PC-9 (cell line): ENCODE measurements at regions not wholly inside any gene's neighbourhood (a gene's known extent, or its start where the extent isn't known, plus 50 kb on each side); places are given as distances from the start of the nearest gene placed in this dataset.

Experiments
- BruUV-seq: library from RNA; stranded (reverse); fragments of 400-500 nt; replicated peaks from 2 replicates; lab custom pipeline; 2021; lab: Mats Ljungman, UMichigan
- CTCF ChIA-PET: fragments of 300-600 bp; sonication (Branson Sonifier 250); formaldehyde crosslinking; loops from one replicate; lab custom pipeline; 2022; ENCODE audit warnings: antibody characterized with exemption; lab: Charles Lee
- POLR2A ChIA-PET: fragments of 300-600 bp; sonication (Branson Sonifier 250); formaldehyde crosslinking; loops from one replicate; lab custom pipeline; 2022; ENCODE audit warnings: antibody characterized with exemption; ENCODE audit not compliant: unreplicated experiment; lab: Charles Lee
- DNase-seq, 2 experiments: peaks; one replicate each; pipeline versions ENCODE4 v3.0.0 to v3.0.0-alpha.2; 2015 to 2022; ENCODE audit warnings: mixed read lengths in 1 of 2
- H2AFZ ChIP-seq: fragments of 200-600 bp; sonication (generic); 2 replicates; pipeline ENCODE4 v1.8.1; 2017; ENCODE audit warnings: antibody characterized with exemption
- H3F3A ChIP-seq: fragments of 200-600 bp; sonication (generic); 2 replicates; pipeline ENCODE4 v1.8.1; 2017; ENCODE audit warnings: antibody characterized with exemption, mild to moderate bottlenecking, low read depth; ENCODE audit not compliant: insufficient read depth
- H3K27ac ChIP-seq: fragments of 200-600 bp; sonication (generic); 2 replicates; pipeline ENCODE4 v1.6.1; 2016; ENCODE audit warnings: mixed run types
- H3K27me3 ChIP-seq: fragments of 200-600 bp; sonication (generic); 2 replicates; pipeline ENCODE4 v1.6.1; 2016; ENCODE audit warnings: low read depth, mixed run types; ENCODE audit not compliant: insufficient read depth
- H3K36me3 ChIP-seq: fragments of 200-600 bp; sonication (generic); 2 replicates; pipeline ENCODE4 v1.6.1; 2016; ENCODE audit warnings: low read depth, mixed run types
- H3K4me1 ChIP-seq: fragments of 200-600 bp; sonication (generic); replicated peaks from 2 replicates; pipeline ENCODE4 v1.6.1; 2016; ENCODE audit warnings: mixed run types; ENCODE audit not compliant: insufficient read depth
- H3K4me2 ChIP-seq: fragments of 200-600 bp; sonication (generic); 2 replicates; pipeline ENCODE4 v1.6.1; 2017; ENCODE audit warnings: mixed run types
- H3K4me3 ChIP-seq: fragments of 200-600 bp; sonication (generic); 2 replicates; pipeline ENCODE4 v1.6.1; 2016; ENCODE audit warnings: mixed run types
- H3K79me2 ChIP-seq: fragments of 200-600 bp; sonication (generic); 2 replicates; pipeline ENCODE4 v1.6.1; 2017; ENCODE audit warnings: low read depth, mixed run types
- H3K9me2 ChIP-seq: fragments of 200-600 bp; sonication (generic); 2 replicates; pipeline ENCODE4 v1.8.1; 2017; ENCODE audit warnings: mild to moderate bottlenecking; ENCODE audit not compliant: insufficient read depth
- H3K9me3 ChIP-seq: fragments of 200-600 bp; sonication (generic); 2 replicates; pipeline ENCODE4 v1.8.1; 2016; ENCODE audit warnings: low read depth; ENCODE audit not compliant: insufficient read depth
- H4K20me1 ChIP-seq: fragments of 200-600 bp; sonication (generic); 2 replicates; pipeline ENCODE4 v1.8.1; 2017; ENCODE audit not compliant: insufficient read depth
- EZH2 ChIP-seq: fragments of 200-600 bp; sonication (generic); IDR thresholded peaks from 2 replicates; pipeline ENCODE4 v1.8.0; 2017; ENCODE audit warnings: antibody characterized with exemption, low read depth
- intact Hi-C: fragments of 100-400 bp; cut with micrococcal nuclease; formaldehyde crosslinking; loops from one replicate; pipeline ENCODE4 v1.10.0; 2022; ENCODE audit not compliant: unreplicated experiment
- TF ChIP-seq, protein P1 (sequence below): fragments of 200-600 bp; sonication (generic); conservative IDR thresholded peaks from 2 replicates; pipeline ENCODE4 v1.6.1; 2017; ENCODE audit warnings: mixed run types, antibody characterized with exemption, mild to moderate bottlenecking, moderate library complexity

DNA sequence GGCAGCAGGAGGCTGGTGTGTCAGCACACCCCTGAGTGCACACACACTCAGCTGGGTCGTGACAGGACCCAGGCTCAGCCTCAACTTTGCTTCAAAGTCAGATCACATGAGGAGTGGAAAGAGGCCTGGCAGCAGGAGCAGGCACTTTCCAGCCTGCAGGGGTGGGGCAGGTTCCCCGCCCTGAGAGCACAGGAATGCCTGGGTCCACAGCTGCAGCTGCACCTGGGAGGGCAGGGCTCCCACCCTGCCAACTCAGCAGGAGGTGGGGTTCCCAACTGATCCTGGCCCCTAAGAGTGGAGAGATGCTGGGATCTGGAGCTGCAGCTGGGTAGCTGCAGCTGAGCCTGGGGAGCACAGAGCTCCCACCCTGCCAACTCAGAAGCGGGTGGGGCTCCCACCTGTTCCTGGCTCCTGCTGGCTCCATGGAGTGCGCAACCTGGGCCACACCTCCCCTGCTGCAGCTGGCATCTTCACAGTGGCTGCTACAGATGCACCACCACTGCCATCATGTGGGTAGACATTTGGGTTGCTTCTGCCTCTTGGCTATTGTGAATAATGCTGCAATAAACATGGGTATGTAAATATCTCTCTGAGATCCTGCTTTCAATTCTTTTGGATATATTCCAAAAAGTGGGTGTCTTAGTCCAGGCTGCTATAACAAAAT lies 415.4 kb downstream of the TTLL7 start:
- BruUV-seq, result no TSS peak
- Histone ChIP-seq H3K79me2 (no peaks in the 10 kb centered on the region), H3K4me3 (no peak overlapping the region), H3F3A (no peaks in the 10 kb centered on the region), H3K27me3 (no peaks in the 10 kb centered on the region), H3K4me2 (no peak overlapping the region), H3K27ac (no peak overlapping the region), H3K9me2 (no peaks in the 10 kb centered on the region), H3K4me1 (no peaks in the 10 kb centered on the region), H3K9me3 (no peaks in the 10 kb centered on the region), H4K20me1 (no peaks in the 10 kb centered on the region), H2AFZ (no peak overlapping the region), H3K36me3 (no peaks in the 10 kb centered on the region)
- TF ChIP-seq, protein P1, sequence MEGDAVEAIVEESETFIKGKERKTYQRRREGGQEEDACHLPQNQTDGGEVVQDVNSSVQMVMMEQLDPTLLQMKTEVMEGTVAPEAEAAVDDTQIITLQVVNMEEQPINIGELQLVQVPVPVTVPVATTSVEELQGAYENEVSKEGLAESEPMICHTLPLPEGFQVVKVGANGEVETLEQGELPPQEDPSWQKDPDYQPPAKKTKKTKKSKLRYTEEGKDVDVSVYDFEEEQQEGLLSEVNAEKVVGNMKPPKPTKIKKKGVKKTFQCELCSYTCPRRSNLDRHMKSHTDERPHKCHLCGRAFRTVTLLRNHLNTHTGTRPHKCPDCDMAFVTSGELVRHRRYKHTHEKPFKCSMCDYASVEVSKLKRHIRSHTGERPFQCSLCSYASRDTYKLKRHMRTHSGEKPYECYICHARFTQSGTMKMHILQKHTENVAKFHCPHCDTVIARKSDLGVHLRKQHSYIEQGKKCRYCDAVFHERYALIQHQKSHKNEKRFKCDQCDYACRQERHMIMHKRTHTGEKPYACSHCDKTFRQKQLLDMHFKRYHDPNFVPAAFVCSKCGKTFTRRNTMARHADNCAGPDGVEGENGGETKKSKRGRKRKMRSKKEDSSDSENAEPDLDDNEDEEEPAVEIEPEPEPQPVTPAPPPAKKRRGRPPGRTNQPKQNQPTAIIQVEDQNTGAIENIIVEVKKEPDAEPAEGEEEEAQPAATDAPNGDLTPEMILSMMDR, result peak; percentile 48
- TF ChIP-seq EZH2, result no peak
- ChIA-PET POLR2A (no interaction called here), CTCF (no interaction called here)
- intact Hi-C loops, result no loop called here
- DNase-seq, result peak in 1 of 2 experiments; percentile 23

DNA sequence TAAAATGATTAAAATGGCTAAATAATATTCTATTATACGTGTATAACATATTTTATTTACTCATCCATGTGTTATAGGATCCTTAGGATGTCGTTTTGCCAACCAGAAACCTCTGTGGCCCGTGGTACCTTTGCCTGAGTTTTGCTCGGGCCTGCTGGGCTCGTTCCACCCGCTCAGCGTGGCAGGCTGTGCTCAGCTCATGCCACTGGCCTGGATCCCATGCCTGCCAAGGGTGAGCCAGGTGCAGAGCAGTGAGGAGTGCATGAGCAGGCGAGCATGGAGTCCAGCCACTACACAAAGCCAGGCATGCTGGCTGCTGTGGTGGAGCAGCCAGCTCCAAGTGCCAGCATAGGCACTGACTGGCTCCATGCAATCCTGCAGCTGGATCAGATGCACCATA lies 417.2 kb downstream of the TTLL7 start:
- CTCF ChIA-PET, result no interaction called here
- Histone ChIP-seq H3K9me2 (no peaks in the 10 kb centered on the region), H3F3A (no peaks in the 10 kb centered on the region), H4K20me1 (no peaks in the 10 kb centered on the region), H3K4me1 (no peaks in the 10 kb centered on the region), H3K4me3 (no peak overlapping the region), H3K27me3 (no peaks in the 10 kb centered on the region), H3K4me2 (no peak overlapping the region), H3K9me3 (no peaks in the 10 kb centered on the region), H2AFZ (no peak overlapping the region), H3K36me3 (no peaks in the 10 kb centered on the region), H3K27ac (no peak overlapping the region), H3K79me2 (no peaks in the 10 kb centered on the region)
- POLR2A ChIA-PET, result no interaction called here
- no peak for TF ChIP-seq EZH2
- TF ChIP-seq, protein P1, result no peak
- no TSS peak for BruUV-seq
- intact Hi-C loops, result no loop called here
- DNase-seq, result no peak

DNA sequence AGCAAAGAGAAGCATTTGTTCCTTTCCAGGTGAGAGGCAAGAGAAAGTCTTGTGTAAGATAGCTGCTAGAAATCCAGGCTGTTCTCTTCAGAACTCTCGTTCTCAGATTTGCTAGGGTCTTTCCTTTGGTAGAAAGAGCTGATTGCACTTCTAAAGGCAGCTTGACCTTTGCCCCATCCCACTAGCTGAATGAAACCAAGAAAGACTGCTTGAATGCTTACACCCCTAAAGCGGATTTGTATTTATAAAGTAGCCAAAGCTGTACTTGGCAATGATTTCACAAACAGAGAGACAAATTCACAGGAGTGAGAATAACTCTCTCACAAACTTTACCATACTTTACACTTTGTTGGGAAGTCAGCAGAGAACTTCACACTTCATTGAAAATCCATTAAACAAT lies 424.1 kb downstream of the TTLL7 start:
- Histone ChIP-seq H3K4me1 (no peaks in the 10 kb centered on the region), H3K9me2 (no peaks in the 10 kb centered on the region), H4K20me1 (no peaks in the 10 kb centered on the region), H3K27ac (no peak overlapping the region), H3F3A (no peaks in the 10 kb centered on the region), H2AFZ (no peak overlapping the region), H3K79me2 (no peaks in the 10 kb centered on the region), H3K4me2 (no peak overlapping the region), H3K4me3 (no peak overlapping the region), H3K36me3 (no peaks in the 10 kb centered on the region), H3K27me3 (no peaks in the 10 kb centered on the region), H3K9me3 (no peaks in the 10 kb centered on the region)
- intact Hi-C loops, result no loop called here
- DNase-seq, result no peak
- CTCF ChIA-PET, result no interaction called here
- BruUV-seq, result no TSS peak
- TF ChIP-seq, protein P1, result no peak
- no peak for TF ChIP-seq EZH2
- POLR2A ChIA-PET, result no interaction called here
